Endothelial cell of umbilical vein (primary cell): ENCODE measurements at regions not wholly inside any gene's neighbourhood (a gene's known extent, or its start where the extent isn't known, plus 50 kb on each side); places are given as distances from the start of the nearest gene placed in this dataset.

Source experiments
- CTCF ChIP-seq, 2 donors: IDR thresholded peaks; 1 replicate in 1 of 2; 2 replicates in 1 of 2; pipeline ENCODE4 v1.5.1; 2011; ENCODE audit warnings: low read length in 2 of 2, mild to moderate bottlenecking in 2 of 2, moderate library complexity in 2 of 2, control low read depth in 1 of 2, inconsistent platforms in 1 of 2, low read depth in 1 of 2; ENCODE audit not compliant: insufficient read depth in 1 of 2; ENCODE audit errors: extremely low read depth in 1 of 2
- EZH2 ChIP-seq: IDR thresholded peaks from 2 replicates; pipeline ENCODE4 v1.6.1; 2012; ENCODE audit warnings: borderline replicate concordance, low read depth, mild to moderate bottlenecking, moderate library complexity, low read length, inconsistent platforms; ENCODE audit not compliant: severe bottlenecking
- GATA2 ChIP-seq: IDR thresholded peaks from 2 replicates; pipeline ENCODE4 v1.7.0; 2011; ENCODE audit warnings: low read depth, mild to moderate bottlenecking, moderate library complexity, mixed read lengths, low read length; ENCODE audit not compliant: insufficient read length, insufficient read depth
- POLR2A ChIP-seq: IDR thresholded peaks from 2 replicates; pipeline ENCODE4 v1.6.1; 2012; ENCODE audit warnings: low read depth, mild to moderate bottlenecking, control low read depth, low read length
- POLR2AphosphoS5 ChIP-seq: IDR thresholded peaks from 2 replicates; pipeline ENCODE4 v1.6.1; 2012; ENCODE audit warnings: low read depth, mild to moderate bottlenecking, control low read depth, low read length, moderate library complexity; ENCODE audit not compliant: insufficient read depth

GRCh38 chr22:48179571-48180546, 1417.4 kb downstream of the TBC1D22A start:
- no peak for TF ChIP-seq CTCF (IDR thresholded peaks at IDR 0.05; ENCODE audit: extremely low read depth in 1 of 2, insufficient read depth in 1 of 2, low read depth in 1 of 2, low read length in 2 of 2)
- TF ChIP-seq POLR2A = no peak
- TF ChIP-seq GATA2 = no peak
- no peak for TF ChIP-seq EZH2
- TF ChIP-seq POLR2AphosphoS5 = no peak
